Activated B cell treated with CpG ODN at 0.5 μM for 24 hours (primary cell): ENCODE measurements at regions not wholly inside any gene's neighbourhood (a gene's known extent, or its start where the extent isn't known, plus 50 kb on each side); places are given as distances from the start of the nearest gene placed in this dataset.

Source experiments
- ATAC-seq: fragments of 200-7000 bp; cut with Tn5 transposase; one replicate; pipeline ENCODE4 v1.10.0; 2021; ENCODE audit warnings: low read depth, mild to moderate bottlenecking, moderate library complexity
- CTCF ChIA-PET: fragments of 350-600 bp; sonication (Branson Sonifier 250); formaldehyde crosslinking; loops from one replicate; lab custom pipeline; 2021; ENCODE audit warnings: antibody characterized with exemption; lab: Charles Lee
- POLR2A ChIA-PET: fragments of 350-600 bp; sonication (Branson Sonifier 250); formaldehyde crosslinking; loops from one replicate; lab custom pipeline; 2021; ENCODE audit warnings: antibody characterized with exemption; lab: Charles Lee
- DNase-seq: peaks from one replicate; pipeline ENCODE4 v3.0.0; 2022
- H3K27ac Mint-ChIP-seq: one replicate; pipeline ENCODE4 v1.8.0; 2020; ENCODE audit warnings: mixed read lengths
- H3K27me3 Mint-ChIP-seq: one replicate; pipeline ENCODE4 v1.8.0; 2021; ENCODE audit warnings: mixed read lengths
- H3K36me3 Mint-ChIP-seq: one replicate; pipeline ENCODE4 v1.8.0; 2021; ENCODE audit warnings: low read depth, mixed read lengths
- H3K4me1 Mint-ChIP-seq: one replicate; pipeline ENCODE4 v1.8.0; 2021; ENCODE audit warnings: mixed read lengths
- H3K4me3 Mint-ChIP-seq: one replicate; pipeline ENCODE4 v1.8.0; 2020; ENCODE audit warnings: mild to moderate bottlenecking, mixed read lengths
- H3K9me3 Mint-ChIP-seq: one replicate; pipeline ENCODE4 v1.8.0; 2020; ENCODE audit warnings: mixed read lengths
- CTCF ChIP-seq: fragments of 200-600 bp; IDR thresholded peaks from one replicate; pipeline ENCODE4 v1.8.0; 2022; ENCODE audit warnings: antibody characterized with exemption, mild to moderate bottlenecking
- intact Hi-C: fragments of 100-400 bp; cut with micrococcal nuclease; formaldehyde crosslinking; loops from one replicate; pipeline ENCODE4 v1.15.1; 2024

GRCh38 chr12:88844426-88844825 lies 264.2 kb upstream of the KITLG start:
- POLR2A ChIA-PET, result no interaction called here
- no peak for DNase-seq
- CTCF ChIA-PET, result no interaction called here
- intact Hi-C loops, result no loop called here
- Mint-ChIP-seq H3K4me3 (no peak overlapping the region), H3K4me1 (no peaks in the 10 kb centered on the region), H3K27me3 (no peaks in the 10 kb centered on the region), H3K27ac (no peak overlapping the region), H3K36me3 (no peaks in the 10 kb centered on the region), H3K9me3 (peaks cover 8% of the 10 kb centered on the region)
- no peak for TF ChIP-seq CTCF
- no peak for ATAC-seq

- no peak for DNase-seq
- intact Hi-C loops, result no loop called here
- ChIA-PET CTCF (no interaction called here), POLR2A (no interaction called here)
- Mint-ChIP-seq H3K9me3 (peaks cover 15% of the 10 kb centered on the region), H3K36me3 (no peaks in the 10 kb centered on the region), H3K4me3 (no peak overlapping the region), H3K4me1 (no peaks in the 10 kb centered on the region), H3K27me3 (no peaks in the 10 kb centered on the region), H3K27ac (no peak overlapping the region)
- no peak for TF ChIP-seq CTCF
- no peak for ATAC-seq
These were observed 262.0 kb upstream of the KITLG start for GRCh38 chr12:88842314-88842713.

GRCh38 chr12:88839486-88839885 lies 259.2 kb upstream of the KITLG start:
- Mint-ChIP-seq H3K36me3 (no peaks in the 10 kb centered on the region), H3K4me3 (no peak overlapping the region), H3K9me3 (peaks cover 15% of the 10 kb centered on the region), H3K4me1 (no peaks in the 10 kb centered on the region), H3K27me3 (no peaks in the 10 kb centered on the region), H3K27ac (no peak overlapping the region)
- ATAC-seq, result no peak
- no peak for DNase-seq
- CTCF ChIA-PET, result no interaction called here
- POLR2A ChIA-PET, result no interaction called here
- intact Hi-C loops, result no loop called here
- no peak for TF ChIP-seq CTCF

GRCh38 chr12:88836156-88836555 lies 255.9 kb upstream of the KITLG start:
- no peak overlapping the region for H3K4me3 Mint-ChIP-seq

GRCh38 chr12:88834226-88834625 lies 254.0 kb upstream of the KITLG start:
- DNase-seq, result no peak
- ATAC-seq, result no peak
- peaks cover 13% of the 10 kb centered on the region for H3K9me3 Mint-ChIP-seq
- POLR2A ChIA-PET, result no interaction called here
- TF ChIP-seq CTCF, result no peak
- no peak overlapping the region for H3K4me3 Mint-ChIP-seq
- H3K4me1 Mint-ChIP-seq, result no peaks in the 10 kb centered on the region
- H3K27ac Mint-ChIP-seq, result no peak overlapping the region
- CTCF ChIA-PET, result no interaction called here
- no peaks in the 10 kb centered on the region for H3K36me3 Mint-ChIP-seq
- intact Hi-C loops, result no loop called here
- H3K27me3 Mint-ChIP-seq, result no peaks in the 10 kb centered on the region

More at GRCh38 chr12:88836156-88836555, 255.9 kb upstream of the KITLG start:
- Mint-ChIP-seq H3K27me3 (no peaks in the 10 kb centered on the region), H3K9me3 (peaks cover 10% of the 10 kb centered on the region), H3K27ac (no peak overlapping the region), H3K4me1 (no peaks in the 10 kb centered on the region), H3K36me3 (no peaks in the 10 kb centered on the region)
- ChIA-PET POLR2A (no interaction called here), CTCF (no interaction called here)
- intact Hi-C loops, result no loop called here
- DNase-seq, result no peak
- TF ChIP-seq CTCF, result no peak
- ATAC-seq, result no peak
